ENCODE measurements at regions not wholly inside any gene's neighbourhood (a gene's known extent, or its start where the extent isn't known, plus 50 kb on each side); places are given as distances from the start of the nearest gene placed in this dataset.
A peak's percentile ranks its signal among the peaks of the same experiment; 100 is the strongest.

DNA sequence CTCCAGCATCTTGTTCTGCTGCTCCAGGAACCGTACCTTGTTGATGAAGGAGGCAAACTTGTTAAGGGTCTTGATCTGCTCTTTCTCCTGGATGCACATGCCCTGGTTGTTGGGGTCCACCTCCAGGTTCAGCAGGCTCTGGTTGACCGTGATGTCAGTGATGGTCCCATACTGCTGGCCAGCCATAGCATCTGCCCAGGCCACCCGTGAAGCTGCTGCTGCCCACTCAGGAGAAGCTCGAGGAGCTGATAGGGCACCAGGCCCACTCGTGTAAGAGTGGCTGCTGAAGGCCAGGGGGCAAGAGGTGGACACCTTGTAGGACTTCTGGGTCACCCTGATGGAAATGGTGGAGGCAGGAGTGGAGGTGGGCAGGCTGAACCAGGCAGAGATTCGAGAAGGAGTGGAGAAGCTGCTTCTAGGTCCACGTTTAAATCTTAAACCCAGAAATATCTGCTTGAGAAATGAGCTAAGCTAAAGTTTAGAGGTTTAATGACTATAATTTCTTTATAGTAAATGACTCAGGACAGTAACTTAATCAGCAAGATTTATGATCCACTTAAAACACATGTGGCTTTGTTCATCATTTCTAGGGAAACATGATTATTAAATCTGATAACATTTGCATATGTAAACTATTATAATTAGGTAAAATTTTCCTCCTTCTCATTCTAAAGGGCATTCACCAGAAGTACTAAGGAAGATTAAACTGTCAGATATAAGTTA is 358.7 kb upstream of the SETBP1 start:
- ATAC-seq = peak; percentile 53; the same call in 2 of the 3 replicates
- no peak for TF ChIP-seq PPARA (CRISPR knock-in tag; IDR thresholded peaks at IDR 0.05; ENCODE audit: borderline replicate concordance)
- no peak for TF ChIP-seq RARB (CRISPR knock-in tag; IDR thresholded peaks at IDR 0.05)
- TF ChIP-seq ZNF565 (CRISPR knock-in tag; conservative IDR thresholded peaks at IDR 0.05; ENCODE audit: low read depth) = no peak
- TF ChIP-seq ZNF70 (CRISPR knock-in tag; IDR thresholded peaks at IDR 0.05) = no peak
- TF ChIP-seq CSDC2 (CRISPR knock-in tag; IDR thresholded peaks at IDR 0.05) = no peak
- TF ChIP-seq, protein P1, sequence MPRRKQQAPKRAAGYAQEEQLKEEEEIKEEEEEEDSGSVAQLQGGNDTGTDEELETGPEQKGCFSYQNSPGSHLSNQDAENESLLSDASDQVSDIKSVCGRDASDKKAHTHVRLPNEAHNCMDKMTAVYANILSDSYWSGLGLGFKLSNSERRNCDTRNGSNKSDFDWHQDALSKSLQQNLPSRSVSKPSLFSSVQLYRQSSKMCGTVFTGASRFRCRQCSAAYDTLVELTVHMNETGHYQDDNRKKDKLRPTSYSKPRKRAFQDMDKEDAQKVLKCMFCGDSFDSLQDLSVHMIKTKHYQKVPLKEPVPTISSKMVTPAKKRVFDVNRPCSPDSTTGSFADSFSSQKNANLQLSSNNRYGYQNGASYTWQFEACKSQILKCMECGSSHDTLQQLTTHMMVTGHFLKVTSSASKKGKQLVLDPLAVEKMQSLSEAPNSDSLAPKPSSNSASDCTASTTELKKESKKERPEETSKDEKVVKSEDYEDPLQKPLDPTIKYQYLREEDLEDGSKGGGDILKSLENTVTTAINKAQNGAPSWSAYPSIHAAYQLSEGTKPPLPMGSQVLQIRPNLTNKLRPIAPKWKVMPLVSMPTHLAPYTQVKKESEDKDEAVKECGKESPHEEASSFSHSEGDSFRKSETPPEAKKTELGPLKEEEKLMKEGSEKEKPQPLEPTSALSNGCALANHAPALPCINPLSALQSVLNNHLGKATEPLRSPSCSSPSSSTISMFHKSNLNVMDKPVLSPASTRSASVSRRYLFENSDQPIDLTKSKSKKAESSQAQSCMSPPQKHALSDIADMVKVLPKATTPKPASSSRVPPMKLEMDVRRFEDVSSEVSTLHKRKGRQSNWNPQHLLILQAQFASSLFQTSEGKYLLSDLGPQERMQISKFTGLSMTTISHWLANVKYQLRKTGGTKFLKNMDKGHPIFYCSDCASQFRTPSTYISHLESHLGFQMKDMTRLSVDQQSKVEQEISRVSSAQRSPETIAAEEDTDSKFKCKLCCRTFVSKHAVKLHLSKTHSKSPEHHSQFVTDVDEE (CRISPR knock-in tag; IDR thresholded peaks at IDR 0.05) = no peak
- TF ChIP-seq, protein P2, sequence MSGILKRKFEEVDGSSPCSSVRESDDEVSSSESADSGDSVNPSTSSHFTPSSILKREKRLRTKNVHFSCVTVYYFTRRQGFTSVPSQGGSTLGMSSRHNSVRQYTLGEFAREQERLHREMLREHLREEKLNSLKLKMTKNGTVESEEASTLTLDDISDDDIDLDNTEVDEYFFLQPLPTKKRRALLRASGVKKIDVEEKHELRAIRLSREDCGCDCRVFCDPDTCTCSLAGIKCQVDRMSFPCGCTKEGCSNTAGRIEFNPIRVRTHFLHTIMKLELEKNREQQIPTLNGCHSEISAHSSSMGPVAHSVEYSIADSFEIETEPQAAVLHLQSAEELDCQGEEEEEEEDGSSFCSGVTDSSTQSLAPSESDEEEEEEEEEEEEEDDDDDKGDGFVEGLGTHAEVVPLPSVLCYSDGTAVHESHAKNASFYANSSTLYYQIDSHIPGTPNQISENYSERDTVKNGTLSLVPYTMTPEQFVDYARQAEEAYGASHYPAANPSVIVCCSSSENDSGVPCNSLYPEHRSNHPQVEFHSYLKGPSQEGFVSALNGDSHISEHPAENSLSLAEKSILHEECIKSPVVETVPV (CRISPR knock-in tag; IDR thresholded peaks at IDR 0.05) = 0 out of 2 replicates have a peak, but pooled peaks have one; percentile 48
- peak; percentile 82 for TF ChIP-seq ZC3H10 (CRISPR knock-in tag; IDR thresholded peaks at IDR 0.05)
- TF ChIP-seq BACH2 (CRISPR knock-in tag; IDR thresholded peaks at IDR 0.05; ENCODE audit: borderline replicate concordance) = no peak
- no peak; the same call in 1 of the 2 replicates for TF ChIP-seq ZNF8 (CRISPR knock-in tag; IDR thresholded peaks at IDR 0.05)
- TF ChIP-seq TOX (CRISPR knock-in tag; IDR thresholded peaks at IDR 0.05; ENCODE audit: borderline replicate concordance) = no peak
- peak; percentile 79 for TF ChIP-seq TCF4 (CRISPR knock-in tag; IDR thresholded peaks at IDR 0.05; ENCODE audit: borderline replicate concordance)
- TF ChIP-seq, protein P3, sequence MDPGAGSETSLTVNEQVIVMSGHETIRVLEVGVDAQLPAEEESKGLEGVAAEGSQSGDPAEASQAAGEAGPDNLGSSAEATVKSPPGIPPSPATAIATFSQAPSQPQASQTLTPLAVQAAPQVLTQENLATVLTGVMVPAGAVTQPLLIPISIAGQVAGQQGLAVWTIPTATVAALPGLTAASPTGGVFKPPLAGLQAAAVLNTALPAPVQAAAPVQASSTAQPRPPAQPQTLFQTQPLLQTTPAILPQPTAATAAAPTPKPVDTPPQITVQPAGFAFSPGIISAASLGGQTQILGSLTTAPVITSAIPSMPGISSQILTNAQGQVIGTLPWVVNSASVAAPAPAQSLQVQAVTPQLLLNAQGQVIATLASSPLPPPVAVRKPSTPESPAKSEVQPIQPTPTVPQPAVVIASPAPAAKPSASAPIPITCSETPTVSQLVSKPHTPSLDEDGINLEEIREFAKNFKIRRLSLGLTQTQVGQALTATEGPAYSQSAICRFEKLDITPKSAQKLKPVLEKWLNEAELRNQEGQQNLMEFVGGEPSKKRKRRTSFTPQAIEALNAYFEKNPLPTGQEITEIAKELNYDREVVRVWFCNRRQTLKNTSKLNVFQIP (CRISPR knock-in tag; IDR thresholded peaks at IDR 0.05; ENCODE audit: borderline replicate concordance, low read depth) = no peak
- TF ChIP-seq, protein P4, sequence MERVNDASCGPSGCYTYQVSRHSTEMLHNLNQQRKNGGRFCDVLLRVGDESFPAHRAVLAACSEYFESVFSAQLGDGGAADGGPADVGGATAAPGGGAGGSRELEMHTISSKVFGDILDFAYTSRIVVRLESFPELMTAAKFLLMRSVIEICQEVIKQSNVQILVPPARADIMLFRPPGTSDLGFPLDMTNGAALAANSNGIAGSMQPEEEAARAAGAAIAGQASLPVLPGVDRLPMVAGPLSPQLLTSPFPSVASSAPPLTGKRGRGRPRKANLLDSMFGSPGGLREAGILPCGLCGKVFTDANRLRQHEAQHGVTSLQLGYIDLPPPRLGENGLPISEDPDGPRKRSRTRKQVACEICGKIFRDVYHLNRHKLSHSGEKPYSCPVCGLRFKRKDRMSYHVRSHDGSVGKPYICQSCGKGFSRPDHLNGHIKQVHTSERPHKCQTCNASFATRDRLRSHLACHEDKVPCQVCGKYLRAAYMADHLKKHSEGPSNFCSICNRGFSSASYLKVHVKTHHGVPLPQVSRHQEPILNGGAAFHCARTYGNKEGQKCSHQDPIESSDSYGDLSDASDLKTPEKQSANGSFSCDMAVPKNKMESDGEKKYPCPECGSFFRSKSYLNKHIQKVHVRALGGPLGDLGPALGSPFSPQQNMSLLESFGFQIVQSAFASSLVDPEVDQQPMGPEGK (CRISPR knock-in tag; IDR thresholded peaks at IDR 0.05; ENCODE audit: borderline replicate concordance) = peak; percentile 84; the same call in 1 of the 2 replicates
- TF ChIP-seq GLIS3 (CRISPR knock-in tag; IDR thresholded peaks at IDR 0.05) = no peak
- no peak for TF ChIP-seq ARNTL (CRISPR knock-in tag; IDR thresholded peaks at IDR 0.05; ENCODE audit: borderline replicate concordance, low read depth)
- TF ChIP-seq OSR1 (CRISPR knock-in tag; IDR thresholded peaks at IDR 0.05) = no peak
- no peak for TF ChIP-seq ESRRG (CRISPR knock-in tag; IDR thresholded peaks at IDR 0.05)
- TF ChIP-seq SNAI2 (CRISPR knock-in tag; IDR thresholded peaks at IDR 0.05) = no peak
- TF ChIP-seq ISL1 (CRISPR knock-in tag; IDR thresholded peaks at IDR 0.05) = peak; percentile 98
- TF ChIP-seq ZFP30 (CRISPR knock-in tag; IDR thresholded peaks at IDR 0.05) = no peak
- no peak for TF ChIP-seq ZFP3 (CRISPR knock-in tag; IDR thresholded peaks at IDR 0.05)
- TF ChIP-seq, protein P5, sequence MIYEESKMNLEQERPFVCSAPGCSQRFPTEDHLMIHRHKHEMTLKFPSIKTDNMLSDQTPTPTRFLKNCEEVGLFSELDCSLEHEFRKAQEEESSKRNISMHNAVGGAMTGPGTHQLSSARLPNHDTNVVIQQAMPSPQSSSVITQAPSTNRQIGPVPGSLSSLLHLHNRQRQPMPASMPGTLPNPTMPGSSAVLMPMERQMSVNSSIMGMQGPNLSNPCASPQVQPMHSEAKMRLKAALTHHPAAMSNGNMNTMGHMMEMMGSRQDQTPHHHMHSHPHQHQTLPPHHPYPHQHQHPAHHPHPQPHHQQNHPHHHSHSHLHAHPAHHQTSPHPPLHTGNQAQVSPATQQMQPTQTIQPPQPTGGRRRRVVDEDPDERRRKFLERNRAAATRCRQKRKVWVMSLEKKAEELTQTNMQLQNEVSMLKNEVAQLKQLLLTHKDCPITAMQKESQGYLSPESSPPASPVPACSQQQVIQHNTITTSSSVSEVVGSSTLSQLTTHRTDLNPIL (CRISPR knock-in tag; IDR thresholded peaks at IDR 0.05; ENCODE audit: low read depth) = peak; percentile 69; the same call in 1 of the 2 replicates

DNA sequence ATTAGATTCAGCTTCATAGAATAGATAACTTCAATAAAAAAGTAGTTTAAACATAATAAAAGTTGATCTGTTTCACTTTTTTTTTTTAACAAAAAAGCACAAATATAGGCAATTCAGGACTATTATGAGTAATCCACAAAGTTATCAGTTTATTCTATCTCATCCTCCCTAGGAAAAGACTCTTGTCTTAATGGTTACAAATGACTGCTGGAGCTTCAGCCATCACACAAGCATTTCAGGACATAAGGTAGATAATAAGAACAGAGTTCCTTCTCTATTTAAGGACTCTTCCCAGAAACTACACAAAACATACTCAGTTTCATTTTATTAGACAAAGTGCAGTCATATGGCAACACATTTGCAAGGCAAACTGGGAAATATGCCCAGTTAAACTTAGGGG is 357.6 kb upstream of the SETBP1 start:
- ATAC-seq = peak; percentile 74
- TF ChIP-seq, protein P5 (CRISPR knock-in tag; IDR thresholded peaks at IDR 0.05; ENCODE audit: low read depth) = no peak
- no peak for TF ChIP-seq ARNTL (CRISPR knock-in tag; IDR thresholded peaks at IDR 0.05; ENCODE audit: borderline replicate concordance, low read depth)
- no peak for TF ChIP-seq CSDC2 (CRISPR knock-in tag; IDR thresholded peaks at IDR 0.05)
- TF ChIP-seq ZFP3 (CRISPR knock-in tag; IDR thresholded peaks at IDR 0.05) = no peak
- TF ChIP-seq OSR1 (CRISPR knock-in tag; IDR thresholded peaks at IDR 0.05) = no peak
- TF ChIP-seq ZC3H10 (CRISPR knock-in tag; IDR thresholded peaks at IDR 0.05) = peak; percentile 68; the same call in 1 of the 2 replicates
- TF ChIP-seq, protein P4 (CRISPR knock-in tag; IDR thresholded peaks at IDR 0.05; ENCODE audit: borderline replicate concordance) = no peak
- TF ChIP-seq, protein P1 (CRISPR knock-in tag; IDR thresholded peaks at IDR 0.05) = no peak
- peak; percentile 26; the same call in 1 of the 2 replicates for TF ChIP-seq TCF4 (CRISPR knock-in tag; IDR thresholded peaks at IDR 0.05; ENCODE audit: borderline replicate concordance)

All from SK-N-SH treated with all-trans-retinoic acid at 6 μM for 48 hours (cell line).